NCI-H1417 treated with DMSO at 0.1 percent for 48 hours (cell line): ENCODE measurements at regions not wholly inside any gene's neighbourhood (a gene's known extent, or its start where the extent isn't known, plus 50 kb on each side); places are given as distances from the start of the nearest gene placed in this dataset.

Experiments used
- DNase-seq: peaks from one replicate; lab custom pipeline; 2025; lab: John Stamatoyannopoulos, UW

GRCh38 chr5:155982354-155982753 is 344.6 kb upstream of the SGCD start:
- DNase-seq = no peak

DNA sequence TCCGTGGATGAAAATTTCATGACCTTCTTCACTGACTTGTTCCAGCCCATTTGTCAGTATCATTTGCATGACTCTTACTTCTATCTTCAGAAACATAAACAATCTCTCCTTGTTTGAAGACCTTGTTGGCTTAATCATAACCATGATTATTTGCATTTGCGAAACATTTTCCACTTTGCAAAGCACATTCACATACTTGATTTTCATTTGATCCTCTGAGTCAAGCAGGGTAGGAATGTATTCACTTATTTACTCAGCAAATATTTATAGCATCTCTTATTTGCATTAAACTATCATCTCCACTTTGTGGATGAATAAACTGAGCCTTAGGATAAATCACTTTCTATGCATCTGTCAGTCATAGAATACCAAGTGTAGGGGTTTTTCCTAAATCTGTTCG is 343.0 kb upstream of the SGCD start:
- DNase-seq = no peak

DNA sequence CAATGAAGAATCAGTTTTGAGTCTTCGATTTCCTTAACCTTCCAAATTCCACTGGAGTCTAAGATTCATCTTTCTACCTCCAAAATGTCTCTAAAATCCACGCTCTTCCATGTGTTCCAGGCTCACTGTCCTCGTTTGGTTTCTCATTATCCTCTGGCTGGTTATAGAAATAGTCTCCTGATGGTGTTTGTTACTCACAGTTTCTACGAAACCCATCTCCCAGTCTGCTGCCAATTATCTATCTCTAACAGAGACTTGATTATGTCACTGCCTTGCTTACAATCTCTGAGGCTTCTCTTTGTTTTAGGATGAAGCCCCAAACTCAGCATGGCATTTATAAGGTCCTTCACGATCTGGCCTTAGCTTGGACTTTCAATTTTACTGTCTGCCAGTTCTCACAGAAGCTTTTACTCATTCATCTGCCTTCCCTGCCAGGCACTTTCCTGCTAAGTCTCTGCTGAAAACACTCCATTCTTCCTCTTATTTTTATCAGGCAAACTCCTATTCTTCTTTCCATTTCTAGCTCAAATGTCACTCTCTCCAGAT is 339.6 kb upstream of the SGCD start:
- DNase-seq = no peak

- no peak for DNase-seq
Measured at GRCh38 chr5:155989879-155990278, 337.1 kb upstream of the SGCD start.

- DNase-seq = no peak
Measured at GRCh38 chr5:155996123-155996522, 330.8 kb upstream of the SGCD start.

DNA sequence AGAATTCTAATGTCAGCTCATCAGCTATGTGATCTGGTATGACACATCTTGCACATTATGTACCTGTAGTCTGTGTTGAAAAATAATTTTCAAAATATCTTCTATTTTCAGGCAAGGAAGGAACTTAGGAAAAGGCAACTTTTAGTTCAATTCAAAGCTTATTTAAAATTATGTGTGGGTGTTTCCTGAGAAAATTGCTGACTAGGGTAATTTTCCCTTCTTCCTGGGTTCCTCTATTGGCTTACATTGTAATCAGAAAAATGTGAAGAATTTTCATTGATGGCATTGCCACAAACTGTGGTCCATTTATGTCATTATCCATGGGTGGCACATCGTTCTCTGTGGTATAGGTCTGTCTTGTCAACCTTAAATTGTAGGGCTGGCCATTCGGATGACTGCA is 328.7 kb upstream of the SGCD start:
- no peak for DNase-seq

GRCh38 chr5:156000115-156000514 is 326.8 kb upstream of the SGCD start:
- no peak for DNase-seq

DNA sequence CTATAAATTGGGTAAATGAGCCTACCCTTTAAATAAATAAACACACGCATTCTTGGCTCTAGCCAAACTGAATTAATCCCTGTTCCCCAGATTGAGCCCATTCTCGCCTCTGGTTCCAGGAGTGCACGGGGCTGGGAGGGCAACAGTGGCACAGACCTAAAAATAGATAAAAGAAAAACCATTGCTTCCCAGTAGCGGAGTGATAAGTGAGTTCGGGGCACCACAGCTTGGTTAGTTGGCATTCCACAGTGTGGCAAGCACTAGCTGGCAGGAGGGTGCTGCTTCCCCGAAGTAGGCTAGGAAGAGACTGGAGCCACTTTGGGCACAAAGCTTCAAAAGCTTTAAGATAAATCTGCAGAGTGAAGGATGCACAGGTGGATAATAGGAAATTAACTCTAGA is 322.2 kb upstream of the SGCD start:
- DNase-seq = no peak

DNA sequence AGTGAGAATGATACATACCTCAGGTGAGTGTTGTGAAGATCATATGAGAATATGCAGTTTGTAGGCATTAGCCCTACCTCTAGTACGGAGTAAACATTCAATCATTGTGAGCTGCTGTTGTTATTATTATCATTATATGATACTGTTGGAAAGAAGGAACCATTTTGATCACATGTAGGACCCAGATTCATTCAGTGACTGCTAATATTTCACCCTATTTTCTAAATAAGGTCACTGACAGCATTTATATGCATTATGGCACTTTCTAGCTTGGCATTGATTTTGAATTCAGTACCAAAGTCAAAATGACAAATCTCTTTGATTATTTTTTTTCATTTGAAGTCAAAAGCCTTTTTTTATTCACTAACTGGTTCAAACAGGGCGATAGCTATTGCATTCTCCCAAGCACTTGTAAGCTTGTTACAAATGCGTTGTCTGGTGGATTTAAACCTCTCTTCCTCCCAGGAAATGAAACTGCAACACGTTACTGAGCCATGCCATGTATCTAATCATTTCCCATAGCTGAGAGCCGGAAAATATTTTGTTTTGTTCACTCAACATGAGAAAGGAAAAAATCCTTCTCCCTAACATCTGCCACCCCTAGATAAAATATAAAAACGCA is 320.8 kb upstream of the SGCD start:
- DNase-seq = no peak

- DNase-seq = no peak
Measured at GRCh38 chr5:156008844-156009243, 318.1 kb upstream of the SGCD start.

GRCh38 chr5:156009583-156009982 is 317.4 kb upstream of the SGCD start:
- DNase-seq = no peak

DNA sequence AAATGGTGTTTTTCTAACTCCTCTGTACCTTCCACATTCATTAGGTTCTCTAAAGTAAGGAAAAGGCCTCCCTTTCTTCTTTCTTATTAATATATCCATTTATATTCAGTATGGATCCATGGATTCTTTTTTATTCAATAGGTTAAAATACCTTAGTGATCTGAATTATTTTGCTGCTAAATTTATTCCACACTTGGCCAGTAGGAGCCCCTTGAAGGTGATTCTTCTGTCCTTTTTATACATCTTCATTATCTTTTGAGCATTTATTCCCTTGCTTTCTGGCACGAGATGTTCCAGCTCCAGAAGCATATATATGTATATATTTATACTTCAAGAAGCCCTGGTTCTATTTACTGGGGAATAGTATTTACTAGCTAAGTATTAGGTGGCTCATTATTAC is 311.8 kb upstream of the SGCD start:
- no peak for DNase-seq

DNA sequence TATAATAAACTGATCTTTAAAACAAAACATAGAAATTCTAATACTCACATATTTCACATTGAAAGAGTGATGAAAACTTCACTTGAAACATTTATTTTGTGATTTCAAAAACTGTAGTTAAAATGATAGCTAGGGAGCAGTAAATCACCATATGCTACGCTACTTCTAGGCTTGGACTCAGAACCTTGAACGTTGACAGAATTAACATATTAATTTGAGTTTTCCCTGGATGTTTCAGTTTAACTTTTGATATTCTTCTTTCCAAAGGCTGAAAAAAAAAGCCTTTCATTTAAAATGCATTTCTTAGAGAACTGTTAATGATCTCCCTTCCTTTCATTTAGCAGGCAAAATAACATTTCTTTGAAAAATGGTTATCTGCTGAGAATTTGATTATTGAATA is 307.8 kb upstream of the SGCD start:
- no peak for DNase-seq

GRCh38 chr5:156019571-156020180 is 307.3 kb upstream of the SGCD start:
- no peak for DNase-seq

DNA sequence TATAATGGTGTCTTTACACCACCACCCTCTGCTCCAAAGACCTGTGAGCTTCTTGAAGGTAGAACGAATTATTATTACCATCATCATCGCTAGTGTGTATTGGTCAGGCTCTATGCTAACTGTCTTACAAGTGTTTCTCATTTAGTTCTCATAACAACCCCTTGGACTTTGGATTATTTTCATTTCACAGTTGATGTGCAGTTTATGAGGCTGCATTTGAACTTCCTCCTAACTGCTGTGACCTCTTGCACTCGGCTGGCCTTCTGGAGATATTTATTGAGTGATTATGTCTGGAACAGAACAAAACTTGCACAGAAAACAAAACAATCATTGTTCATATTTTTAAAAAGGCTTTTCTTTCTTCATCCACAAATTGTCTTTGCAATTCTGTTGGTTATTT is 306.3 kb upstream of the SGCD start:
- DNase-seq = no peak

- DNase-seq = no peak
Measured at GRCh38 chr5:156021866-156022265, 305.1 kb upstream of the SGCD start.

GRCh38 chr5:156025656-156026055 is 301.3 kb upstream of the SGCD start:
- DNase-seq = no peak

DNA sequence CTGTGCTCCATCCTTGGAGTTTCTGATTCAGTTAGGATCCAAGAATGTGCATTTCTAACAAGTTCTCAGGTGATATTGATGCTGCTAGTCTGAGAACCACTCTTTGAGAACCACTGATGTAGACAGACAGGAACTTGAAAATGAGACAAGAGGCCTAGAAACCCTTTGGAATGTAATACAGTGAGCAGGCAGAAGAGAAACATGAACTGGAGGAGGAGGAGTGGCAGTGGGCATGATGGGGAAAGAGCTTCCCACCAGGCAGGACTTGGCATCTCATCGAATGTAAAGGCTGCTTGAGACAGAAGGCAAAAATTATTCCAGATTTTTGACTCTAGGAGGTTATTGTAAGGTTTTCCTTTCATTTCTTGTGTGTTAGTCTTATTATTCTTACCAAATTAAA is 295.8 kb upstream of the SGCD start:
- DNase-seq = no peak

- DNase-seq = no peak
Measured at GRCh38 chr5:156036640-156037039, 290.3 kb upstream of the SGCD start.

GRCh38 chr5:156037151-156037909 is 289.6 kb upstream of the SGCD start:
- DNase-seq = no peak

GRCh38 chr5:156042726-156043125 is 284.2 kb upstream of the SGCD start:
- DNase-seq = no peak

GRCh38 chr5:156043351-156043750 is 283.6 kb upstream of the SGCD start:
- DNase-seq = no peak

DNA sequence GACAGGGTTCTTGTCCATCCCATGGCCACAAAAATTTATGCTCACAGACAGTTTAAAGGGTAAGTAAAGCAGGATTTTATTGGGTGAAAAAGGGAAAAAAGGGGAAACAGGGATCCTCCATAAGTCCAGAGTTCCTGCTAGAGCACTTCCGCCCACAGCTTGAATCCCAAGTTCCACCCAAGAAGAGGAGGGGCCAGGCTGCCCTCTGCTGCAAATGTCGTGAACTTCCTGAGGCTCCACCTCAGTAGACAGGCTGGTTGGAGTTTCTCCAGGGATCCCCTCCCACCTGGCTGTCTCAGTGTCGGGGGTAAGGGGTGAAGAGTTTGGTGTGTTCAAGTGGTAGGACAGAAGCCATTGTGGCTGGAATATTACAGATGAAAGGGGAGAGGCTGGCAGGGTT is 275.0 kb upstream of the SGCD start:
- DNase-seq = no peak
